ENCODE measurements at regions not wholly inside any gene's neighbourhood (a gene's known extent, or its start where the extent isn't known, plus 50 kb on each side); places are given as distances from the start of the nearest gene placed in this dataset.
"Not testable (repeated sequence)": the region's sequence is repeated elsewhere in the genome, so short reads cannot be mapped to it uniquely, and the experiment has no call there.

DNA sequence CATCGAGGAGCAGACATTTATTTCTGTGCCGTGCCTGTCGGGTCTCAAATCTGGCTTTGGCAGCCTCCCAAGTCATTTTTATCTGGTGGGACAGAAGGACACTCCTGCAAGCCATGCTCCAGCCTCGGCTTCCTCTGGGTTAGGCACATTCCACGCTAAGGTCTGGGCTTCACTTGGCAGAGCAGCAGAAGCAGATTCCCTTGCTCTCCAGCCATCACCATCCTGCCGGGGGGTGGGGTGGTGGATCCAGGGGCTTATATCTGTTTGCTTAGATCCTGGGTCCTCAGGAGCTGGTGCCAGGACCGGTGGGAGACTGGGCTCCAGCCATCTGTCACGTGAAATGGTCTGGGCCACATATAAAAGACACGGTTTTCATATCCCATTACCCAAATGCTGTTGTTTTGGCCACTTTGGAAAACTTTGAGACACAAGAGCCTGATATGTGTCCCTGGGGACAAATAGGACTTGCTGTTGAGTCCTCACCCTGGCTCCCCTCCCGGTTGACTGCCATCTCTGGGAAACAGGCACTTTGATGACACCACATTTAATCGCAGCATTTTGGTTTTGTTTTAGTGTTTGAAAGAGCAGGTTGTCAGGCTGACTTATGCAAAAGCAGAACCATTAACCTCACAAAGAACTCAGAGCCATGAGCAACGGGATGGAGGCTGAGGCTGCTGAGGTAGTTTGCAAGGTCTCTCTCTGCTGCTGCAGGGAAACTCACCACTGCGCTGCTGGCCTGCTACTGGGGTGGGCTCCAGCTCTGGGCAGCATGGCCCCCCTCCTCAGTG, 69.6 kb upstream of the PRMT8 start:
- DNase-seq (ENCODE audit: low spot score): no peak

DNA sequence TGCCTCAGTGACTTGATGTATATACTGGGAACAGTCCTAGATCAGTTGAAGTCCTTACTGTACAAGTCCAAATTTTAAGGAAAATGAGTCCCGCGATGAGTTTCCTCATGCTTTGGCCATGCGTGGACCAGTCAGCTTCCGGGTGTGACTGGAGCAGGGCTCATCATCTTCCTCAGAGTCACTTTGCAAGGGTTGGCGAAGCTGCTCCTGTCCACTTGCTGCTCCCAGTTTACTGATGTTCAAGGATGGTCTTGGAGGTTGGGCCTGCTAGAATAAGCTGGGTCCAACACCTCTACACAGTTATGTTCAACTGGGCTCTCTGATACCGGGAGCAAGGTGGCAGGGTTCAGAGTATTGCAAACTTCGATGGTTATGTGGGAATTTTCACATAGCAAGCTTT, 66.2 kb upstream of the PRMT8 start:
- not testable (repeated sequence) for DNase-seq (ENCODE audit: low spot score)

DNA sequence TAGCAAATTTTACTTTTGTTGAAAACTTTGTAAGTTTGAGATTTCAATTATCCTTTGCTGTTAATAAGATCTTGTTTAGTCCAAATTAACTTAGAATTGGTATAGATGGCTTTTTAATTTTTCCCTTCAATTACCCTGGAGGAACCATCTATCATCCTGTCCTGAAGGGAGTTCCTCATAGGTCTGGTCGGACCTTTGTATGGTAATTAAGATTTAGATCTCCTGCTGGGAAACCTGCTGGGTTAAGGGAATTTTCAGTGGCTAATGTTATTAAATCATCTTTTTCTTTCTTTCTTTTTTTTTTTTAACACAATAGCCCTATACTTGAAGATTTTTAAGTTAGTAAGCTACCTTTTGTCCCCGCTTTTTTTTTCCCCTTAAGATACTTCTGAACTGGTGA, 63.0 kb upstream of the PRMT8 start:
- no peak for DNase-seq (ENCODE audit: low spot score)

- DNase-seq (ENCODE audit: low spot score): no peak
These were observed 62.4 kb upstream of the PRMT8 start for GRCh38 chr12:3428631-3429030.

DNA sequence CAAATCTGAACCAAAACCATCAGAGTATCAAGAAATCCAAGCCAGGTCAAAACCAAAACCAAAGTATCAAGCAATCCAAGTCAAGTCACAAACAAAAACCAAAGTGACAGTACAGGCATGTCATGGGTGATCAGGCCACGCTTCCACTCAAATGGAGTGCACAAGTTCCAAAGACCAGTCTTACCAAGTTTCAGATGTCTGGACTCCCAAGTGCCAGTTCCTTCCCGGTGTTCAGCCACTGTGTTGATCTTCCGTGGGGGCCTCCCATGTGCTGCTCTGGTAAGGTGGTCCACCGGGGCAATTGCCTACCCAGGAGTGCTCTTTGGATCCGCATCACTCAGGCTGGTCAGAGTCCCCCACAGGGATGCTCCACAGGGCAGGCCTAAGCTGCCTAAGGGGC, 61.5 kb upstream of the PRMT8 start:
- not testable (repeated sequence) for DNase-seq (ENCODE audit: low spot score)

DNA sequence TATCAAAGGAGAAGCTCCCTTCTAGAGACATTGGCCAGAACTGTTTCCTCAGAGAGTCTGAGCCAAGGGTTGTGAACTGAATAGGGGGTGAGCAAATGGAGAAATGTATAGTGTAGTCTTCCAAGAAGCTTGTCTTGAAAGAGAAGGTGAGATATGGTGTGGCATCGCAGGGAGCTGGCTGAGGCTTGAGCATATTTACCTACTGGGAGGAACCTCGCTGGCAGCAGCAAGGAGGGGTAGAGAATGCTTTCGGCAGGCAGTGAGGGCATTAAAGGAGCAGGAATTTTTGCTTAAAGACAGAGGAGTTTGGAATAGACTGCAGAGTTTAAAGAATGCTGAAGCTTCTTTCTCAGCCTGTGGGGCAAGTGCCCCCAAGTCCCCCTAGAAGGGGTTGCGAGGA, 59.3 kb upstream of the PRMT8 start:
- DNase-seq (ENCODE audit: low spot score): no peak

GRCh38 chr12:3432176-3432742, 58.7 kb upstream of the PRMT8 start:
- no peak for DNase-seq (ENCODE audit: low spot score)

GRCh38 chr12:3432868-3433267, 58.1 kb upstream of the PRMT8 start:
- no peak for DNase-seq (ENCODE audit: low spot score)

DNA sequence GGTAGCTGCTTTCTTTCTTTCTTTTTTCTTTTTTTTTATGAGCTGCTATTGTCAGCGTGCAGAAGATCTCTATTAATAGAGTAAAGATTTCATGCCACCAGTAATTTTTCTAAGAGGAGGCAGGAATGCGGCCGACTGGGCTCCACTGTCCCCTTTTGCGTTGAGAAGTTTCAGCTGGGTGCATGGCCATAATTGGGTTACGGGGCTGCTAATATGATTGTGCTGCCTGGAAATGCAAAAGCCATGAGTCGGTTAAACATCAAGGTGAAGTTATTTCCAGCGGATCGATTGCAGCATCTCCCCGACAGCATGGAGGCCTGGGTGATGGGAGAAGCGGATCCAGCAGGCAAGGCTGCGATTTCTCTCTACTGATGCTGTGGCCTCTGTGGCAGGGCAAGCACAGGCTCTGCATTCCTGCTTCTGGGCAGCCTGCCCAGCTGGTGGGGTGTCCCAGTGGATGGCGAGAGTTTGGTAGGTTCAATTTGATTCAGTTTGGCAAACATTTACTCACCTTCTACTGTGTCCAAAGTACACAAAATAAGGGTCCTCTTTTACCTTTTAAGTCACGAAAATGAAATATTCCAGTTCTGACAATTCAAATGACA, 54.4 kb upstream of the PRMT8 start:
- DNase-seq (ENCODE audit: low spot score): no peak

DNA sequence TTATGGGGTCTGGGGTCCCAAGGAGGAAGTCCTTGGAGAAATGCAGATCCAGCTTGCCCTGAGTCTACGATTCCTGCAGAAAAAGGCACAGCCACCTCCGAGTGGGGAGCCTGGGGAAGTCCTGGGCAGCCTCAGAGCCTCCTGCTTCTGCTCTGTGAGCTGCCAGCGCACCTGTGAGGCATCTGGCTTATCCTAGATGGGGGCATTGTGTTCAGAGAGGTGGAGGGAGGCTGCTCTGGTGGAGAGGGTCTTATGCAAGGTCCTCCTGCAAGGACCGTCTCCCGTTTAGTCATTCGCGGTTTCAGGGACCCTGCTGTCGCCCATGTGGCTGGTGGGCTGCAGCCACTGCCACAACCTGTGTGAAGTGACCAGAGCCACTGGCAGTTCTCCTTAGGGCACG, 53.0 kb upstream of the PRMT8 start:
- no peak for DNase-seq (ENCODE audit: low spot score)

DNA sequence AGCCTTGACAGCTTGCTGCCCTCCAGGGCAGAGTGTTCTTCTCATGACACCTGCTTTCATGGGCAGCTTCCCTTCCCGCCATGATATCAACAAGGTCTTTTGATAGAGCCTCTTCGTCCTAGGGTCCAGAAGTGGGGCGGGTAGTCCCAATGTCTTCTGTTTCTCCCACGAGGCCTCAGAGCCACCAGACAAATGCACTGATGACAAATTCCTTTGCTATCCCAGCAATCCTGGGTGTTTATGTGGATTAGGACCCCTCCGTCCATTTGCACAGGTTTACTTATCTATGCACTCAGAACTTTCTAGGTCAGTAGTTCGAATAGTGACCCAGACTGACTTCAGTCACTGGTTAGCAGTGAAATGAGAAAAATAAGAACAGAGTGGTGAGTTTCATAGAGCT, 52.6 kb upstream of the PRMT8 start:
- DNase-seq (ENCODE audit: low spot score): no peak
